ENCODE measurements at regions not wholly inside any gene's neighbourhood (a gene's known extent, or its start where the extent isn't known, plus 50 kb on each side); places are given as distances from the start of the nearest gene placed in this dataset.

DNA sequence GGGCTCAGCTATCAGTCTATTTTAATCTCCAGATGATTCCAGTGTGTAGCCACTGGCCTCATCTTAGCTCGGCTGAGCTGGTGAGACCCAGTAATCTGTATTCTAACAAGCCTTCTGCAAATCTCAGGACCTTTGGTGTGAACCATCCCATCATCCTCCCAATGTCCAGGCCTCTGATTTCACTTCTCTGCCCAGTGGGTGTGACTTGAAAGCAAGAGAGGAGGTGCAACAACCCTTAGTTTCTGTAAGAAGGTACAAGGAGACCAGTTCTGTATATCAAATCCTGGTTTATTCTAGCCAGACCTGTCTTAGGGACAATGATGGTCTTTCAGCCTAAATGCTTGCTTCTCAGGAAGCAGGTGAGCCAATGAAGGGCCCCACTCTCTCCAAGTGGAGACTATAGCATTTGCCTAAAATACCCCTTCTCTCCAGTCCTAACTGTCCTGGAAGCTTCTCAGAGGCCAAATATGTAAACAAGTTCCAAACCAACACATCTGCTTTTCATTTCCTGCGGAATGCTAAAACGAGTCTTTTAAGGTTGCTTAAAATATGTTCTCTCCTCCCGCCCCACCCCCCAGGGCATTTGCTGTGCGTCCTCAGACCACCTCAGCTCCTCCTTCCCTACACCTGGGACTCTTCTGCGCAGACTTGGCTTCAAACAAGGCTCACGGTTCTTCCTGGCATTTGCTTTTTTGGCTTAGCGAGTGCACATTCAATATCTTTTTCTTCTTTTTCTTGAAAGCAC is 78.4 kb upstream of the FUT8 start (continued):
- TF ChIP-seq ZBTB10 (CRISPR knock-in tag; IDR thresholded peaks at IDR 0.05; ENCODE audit: borderline replicate concordance) = no peak
- TF ChIP-seq KAT2B (IDR thresholded peaks at IDR 0.05; ENCODE audit: borderline replicate concordance, low read depth, low read length) = no peak
- TF ChIP-seq CEBPG (CRISPR knock-in tag; IDR thresholded peaks at IDR 0.05) = no peak
- TF ChIP-seq NCOA2 (CRISPR knock-in tag; IDR thresholded peaks at IDR 0.05) = no peak
- no peak for TF ChIP-seq FOXA3 (CRISPR knock-in tag; IDR thresholded peaks at IDR 0.05)

GRCh38 chr14:65334765-65335410 is 77.6 kb upstream of the FUT8 start:
- ChIA-PET POLR2A (interaction anchor here (1.0 kb wide), 1 partner anchor 77 kb away, joined by 3 read pairs; no protein-coding TSS in a partner anchor), CTCF (ENCODE audit: low intra/inter-chr PET ratio, low total read pairs) (no interaction called here)
- in situ Hi-C loops (cut with HindIII; ENCODE audit: extremely low pct_ligation_motif_present, low pct_unique_long_range_greater_than_20kb) (no loop called here), intact Hi-C loops (cut with micrococcal nuclease; ENCODE audit: unreplicated experiment) (no loop called here)
- H4K20me1 ChIP-seq (ENCODE audit: insufficient read depth, low read length) = no peaks in the 10 kb centered on the region
- H2AFZ ChIP-seq (ENCODE audit: low read length) = no peak overlapping the region
- no peak overlapping the region for H3K9ac ChIP-seq (ENCODE audit: insufficient read depth, low read depth, low read length)
- no TSS peak for BruUV-seq (replicated peaks)
- peaks cover 0 to 9% of the 10 kb centered on the region in 2 experiments; a peak in 2 of 5 replicates for H3K27me3 ChIP-seq (ENCODE audit: control insufficient read depth in 1 of 2, insufficient read depth in 2 of 2, low read length in 2 of 2)
- ATAC-seq (no peak; the same call in 1 of the 3 replicates), DNase-seq (ENCODE audit: low spot score) (no peak), FAIRE-seq (peak; percentile 15)
- H3K9me3 ChIP-seq (ENCODE audit: low read length) = no peaks in the 10 kb centered on the region
- no peaks in the 10 kb centered on the region for H3K79me2 ChIP-seq (ENCODE audit: insufficient read depth, low read length)
- H3K36me3 ChIP-seq (replicated peaks in 1 of 2; ENCODE audit: control insufficient read depth in 1 of 2, insufficient read depth in 2 of 2, low read length in 2 of 2) = no peaks in the 10 kb centered on the region
- peak overlapping the region; percentile 46 for H3K4me2 ChIP-seq (ENCODE audit: low read depth, low read length)
- 6% methylated on average over 8 of the region's 8 CpGs for WGBS (ENCODE audit: low lambda C conversion rate)
- H3K27ac ChIP-seq (ENCODE audit: extremely low read length, insufficient read depth, low read length) = no peak overlapping the region
- no peak overlapping the region for H3K4me3 ChIP-seq (replicated peaks in 1 of 3; ENCODE audit: insufficient read depth in 1 of 3, low read depth in 2 of 3, low read length in 3 of 3)
- H3K4me1 ChIP-seq (ENCODE audit: insufficient read depth, low read length) = peaks cover 17% of the 10 kb centered on the region
- no peak for TF ChIP-seq FOXP1 (IDR thresholded peaks at IDR 0.05)
- peak; percentile 58; the same call in 1 of the 2 replicates for TF ChIP-seq FOXP1 (CRISPR knock-in tag; IDR thresholded peaks at IDR 0.05)
- TF ChIP-seq NR2F6 (IDR thresholded peaks at IDR 0.05) = peak; percentile 75
- TF ChIP-seq NR2F6 (CRISPR knock-in tag; IDR thresholded peaks at IDR 0.05) = peak; percentile 77
- TF ChIP-seq NR2F2 (IDR thresholded peaks at IDR 0.05; ENCODE audit: borderline replicate concordance, low read depth) = peak; percentile 59; the same call in 1 of the 2 replicates
- TF ChIP-seq ZBED4 (CRISPR knock-in tag; IDR thresholded peaks at IDR 0.05; ENCODE audit: borderline replicate concordance) = no peak
- TF ChIP-seq ZKSCAN8 (CRISPR knock-in tag; IDR thresholded peaks at IDR 0.05; ENCODE audit: borderline replicate concordance) = no peak
- no peak for TF ChIP-seq ATF5 (CRISPR knock-in tag; IDR thresholded peaks at IDR 0.05; ENCODE audit: low read depth)
- no peak for TF ChIP-seq ZNF326 (CRISPR knock-in tag; IDR thresholded peaks at IDR 0.05; ENCODE audit: borderline replicate concordance)
- TF ChIP-seq FOXA3 (CRISPR knock-in tag; IDR thresholded peaks at IDR 0.05) = peak; percentile 34; the same call in 1 of the 2 replicates
- TF ChIP-seq, protein P1, sequence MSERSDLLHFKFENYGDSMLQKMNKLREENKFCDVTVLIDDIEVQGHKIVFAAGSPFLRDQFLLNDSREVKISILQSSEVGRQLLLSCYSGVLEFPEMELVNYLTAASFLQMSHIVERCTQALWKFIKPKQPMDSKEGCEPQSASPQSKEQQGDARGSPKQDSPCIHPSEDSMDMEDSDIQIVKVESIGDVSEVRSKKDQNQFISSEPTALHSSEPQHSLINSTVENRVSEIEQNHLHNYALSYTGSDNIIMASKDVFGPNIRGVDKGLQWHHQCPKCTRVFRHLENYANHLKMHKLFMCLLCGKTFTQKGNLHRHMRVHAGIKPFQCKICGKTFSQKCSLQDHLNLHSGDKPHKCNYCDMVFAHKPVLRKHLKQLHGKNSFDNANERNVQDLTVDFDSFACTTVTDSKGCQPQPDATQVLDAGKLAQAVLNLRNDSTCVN (CRISPR knock-in tag; IDR thresholded peaks at IDR 0.05; ENCODE audit: borderline replicate concordance) = no peak
